Activated CD4-positive, alpha-beta T cell treated with anti-CD3 and anti-CD28 coated beads, Interleukin-2, Interleukin-4, amounts not matched to agents 100 ng/mL and 50 ng/mL, durations not matched to agents 16 hours and 8 hours (primary cell): ENCODE measurements at regions not wholly inside any gene's neighbourhood (a gene's known extent, or its start where the extent isn't known, plus 50 kb on each side); places are given as distances from the start of the nearest gene placed in this dataset.
"Not testable (repeated sequence)": the region's sequence is repeated elsewhere in the genome, so short reads cannot be mapped to it uniquely, and the experiment has no call there.

ENCODE experiments used
- DNase-seq: peaks from one replicate; pipeline ENCODE4 v3.0.0-alpha.2; 2020; ENCODE audit warnings: low spot score

DNA sequence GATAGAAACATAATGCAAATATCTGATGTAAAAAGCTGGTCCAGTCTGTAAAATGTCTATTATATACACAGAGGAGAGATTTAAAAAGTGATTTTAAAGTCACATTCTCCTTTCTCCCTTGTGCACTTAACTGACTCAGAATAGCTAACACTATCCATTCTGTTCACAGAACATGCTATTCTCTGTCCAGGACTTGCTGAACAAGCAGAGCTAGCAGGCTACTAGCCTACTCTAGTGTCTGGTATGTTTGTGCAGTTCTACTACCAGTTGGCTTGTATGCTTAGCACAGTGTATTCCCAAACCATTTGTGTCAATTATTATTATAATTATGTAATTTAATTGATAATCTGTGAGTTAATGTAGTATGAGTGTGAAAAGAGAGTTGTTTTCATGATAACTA, 161.7 kb upstream of the NUDT12 start:
- no peak for DNase-seq

DNA sequence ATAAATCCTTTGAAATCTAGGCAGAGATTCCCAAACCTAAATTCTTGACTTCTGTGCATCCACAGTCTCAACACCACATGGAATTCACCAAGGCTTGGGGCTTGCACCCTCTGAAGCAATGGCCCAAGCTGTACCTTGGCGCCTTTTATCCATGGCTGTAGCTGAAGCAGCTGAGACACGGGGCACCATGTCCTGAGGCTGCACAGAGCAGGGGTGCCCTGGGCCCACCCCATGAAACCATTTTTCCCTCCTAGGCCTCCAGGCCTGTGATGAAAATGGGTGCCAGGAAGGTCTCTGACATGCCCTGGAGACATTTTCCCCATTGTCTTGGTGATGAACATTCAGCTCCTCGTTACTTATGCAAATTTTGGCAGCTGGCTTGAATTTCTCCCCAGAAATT, 158.6 kb upstream of the NUDT12 start:
- no peak for DNase-seq

DNA sequence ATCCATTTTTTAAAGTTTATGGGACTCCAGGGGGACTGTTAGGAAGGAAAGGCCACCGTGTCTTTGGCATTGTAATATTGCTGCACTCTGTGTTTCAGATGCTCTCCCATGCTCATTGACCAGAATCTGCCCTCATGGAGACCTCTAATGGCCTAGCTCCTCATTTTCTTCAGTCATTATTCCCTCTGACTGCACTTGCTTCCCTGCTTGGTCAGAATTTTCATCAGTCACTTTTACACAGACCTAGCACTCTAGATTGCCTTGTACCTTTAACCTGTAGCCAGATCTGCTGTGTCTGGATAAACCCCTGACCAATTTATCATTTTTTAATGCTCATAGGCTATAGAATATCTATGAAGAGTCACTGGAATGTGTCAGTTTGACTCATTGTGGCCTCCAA, 155.5 kb upstream of the NUDT12 start:
- no peak for DNase-seq

DNA sequence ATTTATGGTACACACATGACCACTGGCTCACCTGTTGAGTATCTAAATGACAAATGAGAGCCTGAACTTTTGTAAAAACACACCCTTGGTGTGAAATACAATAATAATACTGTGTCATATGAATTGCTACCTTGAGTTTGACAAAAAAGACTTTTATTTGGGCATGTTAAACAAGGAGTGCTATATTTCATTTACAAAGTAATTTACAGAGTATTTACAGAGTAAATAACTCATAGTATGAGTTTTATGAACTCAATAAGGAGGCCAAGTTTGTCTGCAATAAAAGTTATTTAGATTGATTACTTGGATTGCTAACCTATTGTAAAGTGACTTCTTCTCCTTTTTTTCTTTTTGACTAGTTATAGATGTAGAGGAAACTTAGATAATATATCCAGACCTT, 146.0 kb upstream of the NUDT12 start:
- DNase-seq = no peak

DNA sequence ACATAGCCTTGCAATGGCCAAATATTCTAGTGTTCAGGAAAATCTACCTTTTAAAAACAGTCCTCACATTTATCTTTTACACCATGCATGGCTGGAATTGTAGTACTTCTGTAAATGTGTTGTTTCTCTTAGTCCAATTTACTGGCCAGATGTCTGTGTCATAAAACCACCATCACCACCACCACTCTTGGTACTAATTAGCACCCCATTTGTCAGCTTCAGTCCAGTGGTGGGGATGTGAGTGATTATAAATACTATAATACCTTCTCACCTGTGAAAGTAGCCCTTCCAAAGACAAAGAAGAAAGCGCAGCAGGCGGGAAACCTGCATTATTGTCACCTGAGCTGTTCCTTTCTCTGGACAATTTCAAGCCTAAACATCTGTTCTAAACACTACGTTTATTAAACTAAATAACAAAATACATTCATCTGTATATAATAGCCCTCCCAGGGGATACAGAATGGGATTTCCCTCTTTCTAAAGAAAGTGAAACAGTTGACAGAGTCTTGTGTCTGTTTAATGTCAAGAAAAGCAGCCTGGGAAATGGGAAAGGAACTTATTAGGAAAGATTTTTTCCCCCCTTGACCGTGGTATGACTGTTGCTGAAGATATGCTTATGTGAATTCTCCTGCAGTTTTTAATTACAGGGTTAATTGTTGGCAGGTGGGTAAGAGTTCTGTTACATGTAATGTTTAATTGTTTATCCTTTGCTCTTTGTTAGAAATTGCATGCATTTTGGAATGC, 144.5 kb upstream of the NUDT12 start:
- DNase-seq = no peak

DNA sequence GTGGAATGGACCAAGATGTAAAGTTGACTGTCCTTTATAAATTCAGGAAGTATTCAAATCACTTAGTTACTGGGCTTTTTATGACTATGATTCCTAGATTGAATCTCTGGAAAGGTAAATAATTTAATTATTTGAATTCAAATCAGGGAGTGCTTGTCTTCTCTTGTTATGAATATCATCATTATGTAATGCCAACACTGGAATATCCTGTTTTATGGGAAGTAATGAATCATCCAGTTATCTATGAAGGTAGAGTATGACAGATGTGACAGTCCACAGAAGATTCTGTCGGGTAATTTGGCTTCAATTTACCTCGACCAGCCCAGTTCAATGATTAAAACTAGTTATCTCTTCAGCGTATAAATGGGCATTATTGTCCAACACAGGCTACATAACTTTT, 141.0 kb upstream of the NUDT12 start:
- no peak for DNase-seq

DNA sequence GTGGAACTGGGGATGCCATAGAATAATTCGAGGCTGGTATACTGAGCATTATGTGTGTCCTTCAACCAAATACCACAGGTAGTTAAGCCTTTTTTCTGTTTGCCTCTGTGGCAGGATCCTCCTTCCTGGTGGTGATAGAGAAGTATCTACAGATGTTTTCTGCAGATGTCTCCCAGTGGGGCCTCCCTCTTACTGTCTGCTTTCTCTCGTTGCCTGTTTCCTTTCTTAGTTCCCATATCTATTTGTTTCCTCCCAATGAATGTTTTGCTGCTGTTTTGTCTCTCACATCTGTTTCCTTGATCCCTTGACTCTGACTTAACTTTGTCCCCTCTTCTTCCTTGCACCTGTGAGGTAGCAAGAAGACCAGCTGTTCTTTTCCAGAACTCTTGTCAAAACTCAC, 130.9 kb upstream of the NUDT12 start:
- no peak for DNase-seq

DNA sequence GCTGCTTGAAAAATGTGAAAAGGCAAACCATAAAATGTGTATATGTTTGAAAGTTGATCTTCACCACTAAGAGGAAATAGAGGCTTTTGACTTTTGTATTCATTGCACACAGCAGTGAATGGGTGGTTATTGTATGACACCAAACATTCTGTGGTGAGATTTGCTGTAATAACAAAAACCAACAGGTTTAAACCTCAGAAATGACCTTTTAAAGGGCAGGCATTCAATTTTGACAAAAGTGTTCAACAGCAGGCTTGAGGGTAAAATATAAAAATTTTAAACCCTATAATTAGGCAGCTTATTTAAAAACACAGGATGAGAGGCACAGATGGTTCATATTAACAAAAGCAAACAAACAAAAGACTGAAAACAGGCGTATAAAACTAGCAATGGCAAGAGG, 128.1 kb upstream of the NUDT12 start:
- DNase-seq = no peak

DNA sequence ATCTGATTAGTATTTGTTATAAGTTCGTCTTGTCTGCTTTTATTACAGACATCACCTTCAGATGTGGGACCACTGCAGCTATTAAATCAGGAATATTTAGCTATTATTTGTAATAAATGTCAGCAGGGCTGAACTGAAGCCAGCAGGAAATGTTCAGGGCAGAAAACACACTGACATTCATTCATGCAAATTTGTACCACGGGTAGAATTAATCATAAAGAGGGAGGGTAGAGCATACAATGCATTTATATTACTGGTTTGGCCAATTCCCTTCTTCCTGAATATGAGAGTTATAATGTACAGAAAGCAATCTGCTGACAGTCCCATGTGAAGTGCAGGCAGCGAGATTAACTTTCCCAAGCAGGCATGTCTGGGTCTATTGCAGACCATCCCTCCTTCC, 117.3 kb upstream of the NUDT12 start:
- no peak for DNase-seq

DNA sequence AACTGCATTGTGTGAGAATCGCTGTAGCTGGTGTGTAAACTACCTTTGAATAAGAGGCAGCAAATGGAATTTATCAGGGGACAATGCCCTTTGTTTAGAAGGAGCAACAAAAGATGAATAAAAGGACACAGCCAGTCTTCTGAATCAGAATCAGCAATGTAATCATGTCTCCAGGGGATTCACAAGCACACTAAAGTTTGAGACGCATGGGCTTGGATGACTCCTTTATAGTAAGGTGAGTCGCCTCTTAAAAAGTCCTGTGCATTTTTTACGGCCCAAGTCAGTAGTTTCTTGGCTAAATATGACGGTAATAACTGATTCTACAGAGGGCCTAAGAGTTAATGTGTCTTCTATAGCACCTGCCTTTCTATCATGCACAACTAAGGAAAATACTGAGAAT, 113.6 kb upstream of the NUDT12 start:
- not testable (repeated sequence) for DNase-seq

DNA sequence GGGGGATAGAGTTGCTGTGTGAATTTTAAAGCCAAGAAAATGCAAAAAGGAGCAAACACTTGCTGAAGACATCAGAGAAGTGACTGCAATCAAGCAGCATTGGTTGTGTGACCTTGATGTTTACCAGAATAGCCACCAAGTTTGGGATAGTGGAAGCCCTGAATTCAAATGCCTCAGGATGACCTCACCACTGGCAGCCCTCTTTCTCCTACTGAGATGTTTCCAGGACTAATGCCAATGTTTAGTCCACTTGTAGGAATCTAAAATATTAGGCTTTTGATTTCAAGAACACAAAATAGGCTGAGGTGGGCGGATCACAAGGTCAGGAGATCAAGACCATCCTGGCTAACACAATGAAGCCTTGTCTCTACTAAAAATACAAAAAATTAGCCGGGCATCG, 112.2 kb upstream of the NUDT12 start:
- no peak for DNase-seq

DNA sequence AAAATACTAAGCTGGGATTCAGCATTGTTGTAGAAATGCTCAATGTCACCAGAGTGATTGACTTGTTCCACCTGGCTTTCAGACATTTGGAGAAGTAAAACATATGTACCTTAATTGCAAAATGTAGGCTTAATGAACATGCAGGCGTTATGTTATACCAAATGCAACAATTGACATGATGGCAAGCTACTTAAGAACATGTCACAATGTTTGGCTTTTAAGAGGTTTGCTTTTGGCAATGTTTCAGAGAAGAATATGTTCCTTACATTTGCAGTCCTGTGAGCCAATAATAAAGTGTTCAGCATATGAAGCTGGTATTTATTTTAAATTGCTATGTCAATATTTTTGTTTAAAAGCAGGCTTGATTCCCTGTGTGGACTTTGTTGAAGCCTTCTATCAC, 111.7 kb upstream of the NUDT12 start:
- no peak for DNase-seq

DNA sequence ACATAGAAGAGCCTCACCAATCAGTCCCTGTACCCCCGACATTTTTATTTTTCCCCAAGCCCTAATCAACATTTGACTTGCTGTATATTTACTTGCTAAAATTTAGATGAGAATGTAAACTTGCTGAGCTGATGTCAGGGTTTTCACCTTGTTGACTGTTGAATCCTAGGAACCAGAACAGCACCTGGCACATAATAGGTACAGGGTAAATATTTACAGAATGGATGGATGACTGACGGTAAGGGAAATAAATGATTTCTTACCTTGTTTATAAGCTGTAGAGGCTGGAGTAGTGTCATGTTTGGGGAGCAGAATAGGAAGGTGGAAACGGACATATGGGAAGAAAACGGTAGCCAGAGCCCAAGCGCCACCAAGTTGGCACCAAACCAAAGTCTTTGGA, 107.0 kb upstream of the NUDT12 start:
- no peak for DNase-seq

DNA sequence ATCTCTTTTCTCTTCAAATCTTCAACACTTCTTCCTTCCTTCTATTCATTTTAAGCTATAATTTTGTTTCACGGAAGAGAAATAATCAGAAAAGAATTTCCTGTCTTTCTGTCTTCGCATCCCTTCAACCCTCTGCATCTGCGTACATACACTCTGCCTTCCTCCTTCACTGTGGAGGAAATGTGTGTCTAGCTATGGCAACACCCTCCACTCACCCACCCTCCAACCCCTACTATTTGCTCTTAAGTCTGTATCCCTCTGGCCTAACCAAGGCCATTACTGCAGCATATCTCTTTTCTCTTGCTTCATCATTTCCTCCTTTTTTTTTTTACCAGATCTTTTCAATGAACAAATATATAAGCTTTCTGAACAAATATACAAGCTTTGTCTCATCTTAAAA, 105.7 kb upstream of the NUDT12 start:
- DNase-seq = no peak

DNA sequence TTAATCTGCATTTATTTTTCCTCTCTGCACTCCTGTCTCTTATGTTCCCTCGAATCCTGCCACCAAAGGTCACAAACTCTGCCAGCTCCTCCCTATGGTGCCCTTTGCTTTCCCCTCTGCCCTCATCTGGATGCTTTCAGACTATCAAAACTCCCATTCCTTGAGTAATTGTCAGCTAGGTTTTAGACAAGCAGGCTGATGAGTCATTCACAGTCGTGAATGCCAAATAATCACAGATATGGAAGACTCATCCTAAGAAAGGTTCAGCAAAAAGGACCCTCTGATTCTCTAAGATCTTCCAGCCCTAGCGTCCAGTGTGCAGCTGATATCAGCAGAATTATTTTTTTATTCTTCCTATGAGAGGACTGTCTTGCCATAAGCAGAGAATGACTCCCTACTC, 104.5 kb upstream of the NUDT12 start:
- DNase-seq = no peak

DNA sequence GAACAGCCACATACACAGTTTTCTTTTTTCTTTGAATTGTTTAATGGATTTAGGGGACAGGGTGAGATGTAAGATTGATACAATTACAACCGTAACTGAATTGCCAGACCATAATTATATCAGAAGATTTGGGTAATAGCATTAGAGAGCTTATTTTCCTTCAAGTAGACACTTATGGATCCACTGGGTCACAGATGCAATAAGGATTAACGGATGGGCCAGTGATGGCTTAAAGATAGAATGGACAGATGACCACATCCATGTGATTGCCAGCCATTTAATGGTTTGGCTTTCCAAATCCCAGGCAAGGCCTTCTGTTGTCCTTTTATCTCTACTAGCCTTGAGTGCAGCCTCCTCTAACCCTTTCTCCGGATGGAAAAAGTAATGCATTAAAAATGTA, 94.7 kb upstream of the NUDT12 start:
- DNase-seq = no peak

DNA sequence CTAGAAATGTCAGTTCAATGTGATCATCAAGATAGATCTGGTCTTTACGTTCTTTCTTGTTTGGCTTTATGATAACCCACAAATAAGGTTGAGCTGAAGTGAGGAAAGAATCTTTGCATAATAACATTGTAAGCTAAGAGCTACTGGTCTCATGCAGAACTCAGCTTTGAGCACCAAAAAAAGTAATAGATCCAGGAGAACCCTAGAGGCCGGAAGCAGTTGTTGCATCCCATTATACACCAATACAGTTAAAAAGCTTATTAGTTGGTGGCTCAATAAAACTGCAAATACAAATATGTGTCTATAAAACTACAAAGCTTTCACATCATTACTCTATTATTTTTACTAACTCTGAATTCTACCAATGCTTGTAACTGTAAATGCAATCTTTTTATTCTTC, 85.5 kb upstream of the NUDT12 start:
- DNase-seq = no peak

DNA sequence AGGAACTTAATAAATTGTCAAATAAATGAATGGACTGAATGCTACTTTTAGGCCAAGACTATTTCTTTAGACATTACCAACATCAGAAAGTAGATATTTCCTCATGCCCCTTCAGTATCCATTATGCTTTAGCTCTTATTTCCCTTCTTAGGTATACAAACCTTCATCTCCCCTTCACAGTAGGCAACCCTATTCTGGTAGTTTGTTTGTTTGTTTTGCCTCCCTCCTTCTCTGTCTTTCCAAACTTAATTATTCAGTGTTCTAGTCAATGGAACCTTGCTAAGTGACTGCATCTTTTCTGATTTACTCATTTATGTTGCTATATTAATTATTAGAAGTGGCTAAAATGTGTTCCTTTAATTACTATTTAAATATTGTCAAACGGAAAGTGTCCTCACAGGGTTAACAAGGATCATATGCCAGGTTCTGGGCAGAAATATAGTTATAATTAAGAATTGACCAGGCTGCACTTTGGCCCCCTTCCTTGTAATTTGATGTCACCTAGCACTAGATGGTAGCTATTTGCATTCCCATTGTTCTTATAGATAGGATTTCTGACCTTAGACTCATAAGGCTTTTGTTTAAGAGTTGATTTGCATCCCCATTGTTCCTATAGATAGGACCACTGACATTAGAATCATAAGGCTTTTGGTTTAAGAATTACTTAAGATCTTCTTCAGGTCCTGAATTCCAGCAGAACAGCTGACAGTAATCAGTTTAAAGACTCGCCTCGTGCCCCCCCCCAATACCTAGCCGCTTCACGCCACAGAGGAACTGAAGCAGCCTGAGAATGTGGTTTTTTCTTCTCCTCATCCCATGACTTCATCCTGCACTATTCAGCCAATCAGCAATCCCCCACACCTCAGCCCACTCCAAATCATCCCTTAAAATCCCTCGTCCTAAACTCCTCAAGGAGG, 84.4 kb upstream of the NUDT12 start:
- no peak for DNase-seq

DNA sequence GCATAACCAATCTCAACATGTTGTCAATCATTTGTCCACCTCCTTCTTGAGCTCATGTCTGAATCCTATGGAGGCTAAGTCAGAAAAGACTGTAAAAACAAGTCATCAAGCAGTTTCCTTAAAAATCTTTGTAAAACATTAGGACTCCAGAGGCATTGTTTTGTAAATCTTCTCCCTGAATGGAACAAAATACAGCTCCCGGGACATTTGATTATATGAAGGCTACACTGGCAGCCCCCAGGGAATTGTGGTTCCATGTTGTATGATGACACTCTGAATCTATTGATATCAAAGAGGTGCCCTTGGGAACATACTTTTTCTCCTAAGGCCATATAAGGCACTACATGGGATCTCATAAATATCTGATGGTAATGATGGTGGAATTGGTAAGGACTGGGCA, 83.2 kb upstream of the NUDT12 start:
- DNase-seq = no peak

DNA sequence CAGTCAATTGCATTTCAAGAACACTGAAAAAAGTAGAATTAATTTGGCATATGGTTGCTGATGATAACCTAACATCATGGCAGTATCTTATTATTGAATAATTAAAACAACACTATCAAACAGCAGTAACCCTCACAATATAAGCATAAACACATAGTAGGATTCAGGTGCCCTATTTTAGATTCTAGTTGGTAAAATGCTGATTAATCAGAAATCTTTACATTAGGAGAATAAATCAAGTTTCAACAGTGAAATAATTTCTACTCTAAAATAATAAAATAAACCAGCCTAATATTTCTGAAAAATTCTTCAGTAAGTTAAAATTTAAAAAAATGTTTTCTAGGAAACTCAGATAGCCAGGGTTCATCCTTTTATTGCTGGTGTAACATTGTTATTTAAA, 76.4 kb upstream of the NUDT12 start:
- no peak for DNase-seq

DNA sequence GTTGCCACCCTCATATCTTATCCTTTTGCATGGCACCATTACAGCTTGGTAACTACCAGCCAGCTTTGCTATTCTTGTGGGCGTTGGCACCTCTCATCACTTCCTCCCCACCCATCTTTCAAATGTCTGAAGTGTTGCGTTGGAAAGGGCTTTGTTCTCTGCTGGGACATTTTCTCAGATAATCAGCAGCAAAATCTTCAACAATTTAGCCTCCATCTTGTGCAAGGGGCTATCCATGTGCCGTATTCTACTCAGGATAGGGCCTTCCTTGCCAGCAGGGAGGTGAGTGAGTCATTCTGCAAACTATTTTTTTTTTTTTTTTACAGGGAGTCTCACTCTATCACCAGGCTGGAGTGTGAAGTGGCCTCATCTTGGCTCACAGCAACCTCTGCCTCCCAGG, 62.1 kb upstream of the NUDT12 start:
- DNase-seq = no peak

DNA sequence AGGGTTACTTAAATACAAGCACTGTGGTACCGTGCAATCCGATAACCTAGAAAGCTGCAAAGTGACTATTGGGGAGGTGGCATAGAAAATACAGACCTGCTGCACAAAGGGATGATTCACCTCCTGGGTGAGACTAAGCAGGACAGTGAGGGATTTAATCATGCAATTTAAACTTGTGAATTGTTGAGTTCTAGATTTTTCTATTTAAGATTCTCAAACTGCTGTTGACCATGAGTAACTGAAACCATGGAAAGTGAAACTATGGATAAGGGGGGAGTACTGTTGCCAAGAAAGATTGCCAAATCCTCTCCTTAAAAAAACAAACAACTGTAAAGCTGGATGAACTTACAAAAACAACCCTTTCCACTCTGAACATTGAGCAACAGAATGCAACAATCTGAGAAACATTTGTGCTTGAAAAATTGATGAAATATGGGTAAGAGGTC, 61.5 kb upstream of the NUDT12 start:
- no peak for DNase-seq

DNA sequence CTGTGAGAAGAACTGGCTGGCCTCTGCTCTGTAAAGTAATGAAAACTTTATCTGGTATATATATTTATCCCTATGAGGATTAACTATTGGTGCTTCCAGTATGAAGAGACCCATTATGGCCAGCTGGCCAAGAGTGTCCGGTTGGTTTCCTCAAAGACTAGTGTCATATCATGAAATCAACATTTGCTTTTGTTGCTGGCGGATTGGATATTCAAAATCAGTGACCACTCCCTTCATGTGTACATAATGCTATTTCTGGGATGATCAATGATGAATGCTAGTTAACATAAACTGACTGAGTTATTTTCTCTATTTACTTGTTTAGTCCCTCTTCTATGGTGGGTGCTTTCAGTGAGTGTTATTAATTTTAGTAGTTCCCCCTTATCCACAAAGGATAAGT, 60.8 kb upstream of the NUDT12 start:
- DNase-seq = no peak

DNA sequence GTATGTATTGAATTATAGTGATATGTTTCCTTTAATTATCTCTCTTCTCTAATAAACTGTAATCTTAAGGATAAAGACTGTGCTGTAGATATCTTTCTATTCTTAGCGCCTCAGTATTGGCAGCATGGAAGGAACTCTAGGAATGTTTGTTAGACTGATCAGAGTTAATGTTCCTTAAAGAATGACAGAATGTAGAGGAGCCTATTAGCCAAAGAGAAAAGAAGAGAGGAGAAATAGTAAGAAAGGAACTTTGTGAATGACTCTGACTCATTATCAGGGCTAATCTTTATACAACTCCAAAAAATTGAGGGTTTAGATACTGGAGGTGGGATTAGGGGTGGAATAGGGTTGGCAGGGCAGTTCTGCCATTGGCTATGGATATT, 59.0 kb upstream of the NUDT12 start:
- no peak for DNase-seq
